HG03469 (cell line): ENCODE measurements at regions not wholly inside any gene's neighbourhood (a gene's known extent, or its start where the extent isn't known, plus 50 kb on each side); places are given as distances from the start of the nearest gene placed in this dataset.

ENCODE experiments used
- ATAC-seq: cut with Tn5 transposase; IDR thresholded peaks from one replicate; pipeline ENCODE4 v1.9.1; 2021; ENCODE audit warnings: mild to moderate bottlenecking, moderate library complexity, moderate number of reproducible peaks; ENCODE audit not compliant: unreplicated experiment

DNA sequence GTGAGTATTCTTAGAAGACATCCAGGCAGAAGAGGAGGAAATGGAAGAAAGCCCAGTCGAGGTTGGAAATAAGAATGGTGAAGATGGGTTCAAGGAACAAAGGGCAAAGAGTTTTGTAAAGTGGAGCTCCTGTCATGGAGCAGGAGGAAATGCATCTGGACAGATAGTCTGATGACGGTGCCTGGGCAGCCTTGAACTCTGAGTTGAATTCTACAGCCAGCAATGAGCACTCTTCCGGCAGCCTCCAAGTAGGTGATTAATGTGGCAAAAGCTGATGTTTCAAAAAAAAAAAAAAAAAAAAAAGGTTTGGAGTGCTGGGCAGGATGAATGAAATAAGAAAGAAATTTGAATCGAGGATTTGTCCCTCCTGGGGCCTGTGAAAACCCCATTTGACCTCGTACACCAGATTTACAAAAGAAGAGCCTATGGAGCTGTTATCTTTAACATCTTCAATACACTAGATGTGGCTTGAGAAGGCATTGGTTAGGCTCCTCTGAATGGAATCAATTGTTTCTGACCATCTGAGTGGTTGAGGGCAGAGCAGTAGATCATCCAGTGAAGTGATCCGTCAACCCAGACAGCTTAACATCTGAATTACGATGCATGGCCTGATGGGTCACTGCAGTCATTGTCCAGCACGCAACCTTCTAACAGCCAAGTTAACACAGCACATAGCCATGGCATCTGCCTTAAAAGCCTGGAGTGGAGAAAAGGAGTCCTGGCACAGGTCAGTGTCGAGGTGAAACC is 449.7 kb downstream of the TXNL1 start:
- ATAC-seq: no peak

DNA sequence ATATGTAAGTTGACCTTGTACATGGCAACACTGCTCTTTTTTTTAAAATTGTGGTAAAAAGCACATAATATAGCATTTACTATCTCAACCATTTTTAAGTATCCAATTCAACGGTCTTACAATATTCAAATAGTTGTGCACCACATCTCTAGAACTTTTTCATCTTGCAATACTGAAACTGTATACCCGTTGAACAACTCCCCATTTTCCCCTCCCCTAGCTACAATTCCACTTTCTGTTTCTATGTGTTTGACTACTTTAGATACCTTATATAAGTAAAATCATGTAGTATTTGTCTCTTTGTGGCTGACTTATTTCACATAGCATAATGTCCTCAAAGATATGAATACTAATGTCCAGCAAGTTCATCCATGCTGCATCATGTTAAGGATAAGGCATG is 452.1 kb downstream of the TXNL1 start:
- no peak for ATAC-seq

DNA sequence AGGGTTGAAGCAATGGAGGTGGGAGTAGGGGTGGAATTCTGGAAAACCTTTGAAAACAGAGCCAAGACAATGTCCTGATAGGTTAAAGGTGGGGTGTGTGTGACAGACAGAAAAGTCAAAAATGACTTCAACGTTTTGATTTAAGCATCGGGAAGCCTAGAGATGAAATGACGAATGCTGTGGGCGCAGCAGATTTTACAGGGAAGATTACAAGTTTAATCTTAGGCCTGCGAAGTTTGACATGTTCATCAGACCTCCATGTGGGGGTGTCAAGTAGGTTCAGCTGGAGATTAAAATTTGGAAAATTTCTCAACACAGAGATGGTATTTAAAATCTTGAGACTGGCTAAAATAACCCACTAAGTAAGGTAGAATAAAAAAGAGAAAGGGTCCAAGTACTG is 453.3 kb downstream of the TXNL1 start:
- no peak for ATAC-seq

DNA sequence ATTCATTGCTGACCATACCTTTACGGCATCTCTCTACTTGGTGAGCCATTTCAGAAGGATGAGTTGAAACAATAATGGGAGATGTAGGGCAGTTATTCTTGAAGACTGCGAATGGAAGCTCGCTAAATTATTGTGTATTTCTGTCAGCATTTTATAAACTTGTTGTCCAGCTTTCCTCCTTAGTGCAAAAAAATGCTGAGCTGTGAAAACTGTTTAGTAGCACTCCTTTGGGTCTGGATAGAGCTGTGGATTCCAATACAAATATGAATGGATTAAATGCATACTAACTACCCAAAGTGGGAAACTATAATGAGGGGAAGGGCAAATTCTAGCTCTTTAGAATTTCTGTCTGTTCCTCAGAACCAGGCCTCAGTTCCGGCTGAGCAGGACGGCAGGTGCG is 461.6 kb downstream of the TXNL1 start:
- no peak for ATAC-seq

DNA sequence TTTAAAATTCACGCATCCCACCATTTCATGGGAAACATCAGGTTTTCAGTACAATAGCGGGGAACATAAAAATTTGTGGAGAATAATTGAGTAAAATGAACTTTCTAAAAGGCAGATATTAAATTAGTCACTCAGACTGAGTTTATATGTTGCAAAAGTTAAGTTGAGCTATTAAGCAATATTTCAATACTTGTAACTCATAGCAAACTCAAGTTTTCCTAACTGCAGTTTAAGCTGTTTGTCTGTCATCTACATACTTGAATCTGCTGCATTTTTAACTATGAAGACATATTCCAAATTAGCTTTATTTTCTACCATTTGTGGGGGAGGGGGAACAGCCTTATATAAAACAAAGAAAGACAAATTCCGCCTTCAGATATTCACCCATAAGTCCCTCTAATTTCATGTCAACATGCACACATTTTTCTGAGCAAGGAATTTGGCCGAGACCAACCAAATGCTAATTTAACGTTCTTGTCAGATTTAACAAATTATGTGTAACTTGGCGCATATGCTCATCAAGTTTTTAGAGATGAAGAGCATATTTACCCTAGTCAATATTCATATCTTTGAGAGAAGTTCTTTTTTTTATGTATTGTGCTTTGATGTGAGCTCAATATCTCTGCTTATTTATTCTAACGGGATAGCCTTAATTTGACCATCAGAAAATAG is 462.9 kb downstream of the TXNL1 start:
- no peak for ATAC-seq

DNA sequence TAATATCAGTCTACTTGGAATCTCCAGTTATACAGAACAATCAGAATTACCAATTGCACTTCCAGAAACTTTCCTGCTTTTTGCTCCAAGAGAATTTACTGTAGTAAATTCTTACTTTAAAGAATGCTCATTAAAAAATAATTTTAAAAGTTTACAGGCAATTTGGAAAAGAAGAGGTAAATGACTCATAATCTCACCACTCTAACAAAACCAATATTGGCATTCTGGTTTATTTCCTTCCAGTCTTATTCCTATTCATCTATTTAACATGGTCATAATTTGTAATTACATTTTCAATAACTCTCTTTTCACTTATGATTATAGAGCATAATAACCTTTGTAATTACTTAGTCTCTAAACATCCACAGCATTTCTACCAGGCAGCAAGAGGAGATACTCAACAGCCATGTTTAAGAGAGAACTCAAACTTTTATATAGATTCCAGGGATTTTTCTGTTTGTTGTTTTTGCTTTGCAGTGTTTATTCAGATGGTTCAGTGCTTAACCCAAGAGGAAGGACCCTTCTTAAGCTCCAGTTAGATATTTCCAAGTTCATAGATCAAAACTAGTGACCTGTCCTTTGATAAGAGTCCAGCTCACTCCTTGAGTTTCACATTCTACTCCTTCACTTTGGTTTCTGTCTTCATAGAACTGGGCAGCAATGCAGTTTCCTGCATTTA is 464.7 kb downstream of the TXNL1 start:
- no peak for ATAC-seq

DNA sequence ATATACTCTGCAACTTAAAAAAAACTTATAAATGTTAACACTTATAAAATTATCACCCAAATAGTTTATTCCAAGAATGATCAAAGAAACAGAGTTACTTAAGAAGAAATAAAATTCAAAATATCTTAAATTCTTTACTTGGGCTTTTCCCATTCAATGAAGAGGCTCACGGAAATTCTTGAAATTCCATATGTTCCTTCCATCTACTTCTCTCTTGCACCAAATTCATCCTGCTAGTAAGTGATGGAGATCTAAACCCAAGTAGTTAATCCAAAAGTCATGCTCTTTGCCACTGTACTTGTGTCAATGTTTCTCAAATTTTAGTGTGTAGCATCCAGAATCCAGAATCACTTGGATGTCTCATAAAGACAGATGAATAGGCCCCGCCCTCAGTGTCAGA is 465.9 kb downstream of the TXNL1 start:
- no peak for ATAC-seq

DNA sequence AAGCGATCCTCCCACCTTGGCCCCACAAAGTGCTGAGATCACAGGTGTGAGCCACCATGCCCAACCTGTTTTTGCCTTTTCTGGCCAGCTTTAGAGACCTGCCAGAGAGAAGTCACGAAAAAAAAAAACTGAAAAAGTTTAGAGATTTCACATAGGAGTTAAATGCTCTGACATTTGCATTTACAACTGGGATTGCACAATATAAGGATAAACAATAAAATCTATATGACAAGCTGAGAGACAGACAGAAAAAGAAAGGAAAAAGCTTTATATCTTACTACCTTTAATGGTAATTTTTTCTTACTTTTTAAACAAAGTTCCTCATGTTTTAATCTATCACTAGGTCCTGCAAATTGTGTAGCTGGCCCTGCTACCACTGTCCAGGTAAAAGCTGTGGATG is 466.5 kb downstream of the TXNL1 start:
- no peak for ATAC-seq

DNA sequence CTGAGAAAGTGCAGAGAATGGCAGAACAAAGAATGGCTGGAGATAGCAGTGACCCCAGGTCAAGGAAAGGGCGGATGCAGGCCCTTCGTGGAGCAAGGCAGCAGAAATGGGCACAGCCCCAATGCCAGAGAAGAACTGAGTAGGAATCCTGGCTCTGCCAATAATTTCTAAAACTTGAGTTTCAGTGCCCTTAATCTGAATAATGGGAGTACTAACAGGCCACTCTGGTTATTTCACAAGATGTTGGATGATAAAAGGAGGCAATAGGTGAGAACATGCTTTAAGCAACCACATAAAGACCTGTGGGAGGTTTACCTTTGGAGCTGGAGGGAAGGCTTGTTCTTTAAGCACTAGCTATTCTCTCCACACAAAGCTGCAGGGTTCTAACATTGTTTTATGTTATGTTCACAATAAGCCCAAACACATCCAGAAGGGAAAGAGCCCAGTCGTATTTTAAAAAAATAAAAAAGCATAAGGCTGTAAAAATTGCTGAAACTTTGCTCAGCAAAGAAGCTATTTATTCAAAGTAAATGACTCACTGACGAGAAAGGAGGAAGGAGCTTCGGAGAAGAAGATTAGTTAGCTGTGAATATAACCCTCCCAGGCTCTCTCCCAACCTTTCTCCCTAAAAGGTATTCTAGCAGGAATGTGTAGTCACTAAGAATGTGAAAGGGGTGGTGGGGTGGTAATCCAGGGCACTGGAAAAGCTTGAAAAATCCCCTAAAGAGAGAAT is 470.2 kb downstream of the TXNL1 start:
- ATAC-seq: no peak

DNA sequence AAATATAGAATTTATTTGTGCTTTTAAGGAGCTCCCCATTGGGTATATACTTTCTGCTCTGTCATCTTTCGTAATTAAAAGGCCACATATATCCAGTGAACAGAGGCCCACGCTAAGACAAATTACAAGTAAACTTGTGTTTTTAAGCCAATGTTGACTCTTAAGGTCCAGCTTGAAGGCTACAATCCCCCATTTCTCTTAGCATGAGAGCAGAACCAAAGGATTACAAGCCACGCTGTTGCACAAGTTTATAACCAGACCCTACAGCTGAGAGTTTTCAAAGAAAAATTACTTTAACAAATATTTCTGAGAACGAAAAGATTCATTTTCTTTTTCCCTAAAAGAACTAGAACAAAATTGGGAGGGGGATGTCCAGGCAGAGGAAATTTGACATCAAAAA is 471.0 kb downstream of the TXNL1 start:
- ATAC-seq: no peak

DNA sequence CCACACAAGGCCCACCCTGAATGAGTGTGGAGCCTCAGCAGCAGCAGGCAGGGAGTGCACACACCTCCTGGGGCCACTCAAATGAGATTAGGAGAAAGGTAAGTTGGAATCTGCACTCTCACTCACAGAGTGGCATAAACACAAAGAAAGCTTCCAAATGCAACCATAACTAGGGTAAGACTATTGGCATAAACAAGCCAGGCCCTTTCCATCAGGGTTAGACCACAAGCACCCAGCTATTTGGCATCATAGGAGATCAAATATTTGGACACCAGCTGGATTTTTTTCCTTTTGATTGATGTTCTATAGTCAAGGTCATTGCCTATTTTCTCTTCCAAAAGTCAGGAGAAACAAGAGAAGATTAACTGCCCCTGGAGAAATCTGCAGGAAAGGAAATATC is 471.5 kb downstream of the TXNL1 start:
- no peak for ATAC-seq

DNA sequence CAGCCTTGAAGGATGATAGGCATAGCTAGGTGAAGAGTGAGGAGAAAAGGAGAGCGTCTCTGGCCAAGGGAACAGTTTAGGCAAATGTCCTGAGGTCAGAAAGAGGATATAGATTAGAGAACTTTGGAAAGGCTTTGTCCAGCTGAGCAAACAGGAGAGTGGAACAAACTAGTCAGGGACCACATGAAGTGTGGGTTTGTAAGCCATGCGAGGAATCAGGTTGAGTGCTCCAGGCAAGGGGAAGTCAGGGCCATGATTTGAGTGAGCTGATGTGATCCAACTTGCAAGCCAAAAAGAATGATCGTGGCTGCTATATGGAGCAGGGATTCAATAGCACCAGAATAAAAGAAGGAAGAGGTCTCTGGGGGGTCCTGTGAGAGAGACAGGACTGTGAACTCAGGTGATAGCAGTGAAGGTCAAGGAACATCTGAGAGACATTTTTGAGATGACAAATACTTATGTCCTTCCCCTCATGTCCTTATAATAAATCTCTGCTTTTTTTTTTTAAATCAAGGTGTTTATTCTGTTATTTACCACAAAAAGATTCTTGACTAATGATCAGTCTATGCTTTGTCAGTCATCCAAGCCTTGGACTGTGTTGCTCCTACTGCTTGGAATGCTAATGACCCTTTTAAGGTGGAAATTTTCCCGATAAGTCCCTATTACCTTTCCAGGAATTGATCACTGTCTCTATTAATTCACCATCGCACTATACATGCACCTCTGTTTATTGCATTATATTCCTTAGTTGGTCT is 472.6 kb downstream of the TXNL1 start:
- no peak for ATAC-seq

DNA sequence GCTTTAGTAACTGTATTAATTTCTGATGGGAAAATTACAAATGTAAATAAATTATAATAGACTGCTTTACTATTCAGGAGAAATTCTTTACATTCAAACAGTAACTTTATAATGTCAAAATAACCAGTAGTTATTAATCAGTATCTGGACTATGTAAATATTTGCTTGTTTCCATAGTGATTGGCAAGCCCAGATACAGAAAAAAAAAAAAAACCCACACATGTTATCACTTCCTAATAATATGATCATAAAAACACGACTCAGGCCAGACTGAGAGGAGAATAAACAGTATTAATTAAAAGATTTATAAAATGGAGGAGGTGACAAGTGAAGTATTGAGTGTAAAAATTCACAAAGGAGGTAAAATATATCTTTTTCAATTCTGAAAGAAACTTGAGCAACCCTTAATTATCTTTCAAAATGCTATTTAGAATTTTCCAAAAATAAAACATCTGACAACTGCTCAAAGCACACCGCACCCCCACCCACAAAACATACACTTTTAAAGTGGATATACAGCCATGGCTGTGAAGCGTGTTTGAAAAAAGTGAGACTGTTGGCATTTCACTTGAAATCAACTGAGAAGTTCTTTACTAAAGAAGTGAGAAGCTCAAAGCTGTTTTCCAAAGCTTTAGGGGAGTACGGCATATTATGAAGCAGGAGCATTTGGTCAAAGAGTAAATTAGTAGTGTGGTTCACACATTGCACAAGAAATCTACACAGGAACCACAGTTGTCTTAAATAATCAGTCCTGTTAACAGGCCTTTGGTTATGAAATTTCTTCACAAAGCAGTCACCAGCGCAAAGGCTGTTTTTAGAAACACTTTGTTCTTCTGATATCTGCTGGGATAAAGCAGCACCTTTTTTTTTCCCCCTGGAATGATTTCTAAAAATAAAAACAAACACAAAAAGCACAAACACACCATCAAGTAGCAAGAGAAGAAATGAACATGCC is 475.8 kb downstream of the TXNL1 start:
- ATAC-seq: no peak

DNA sequence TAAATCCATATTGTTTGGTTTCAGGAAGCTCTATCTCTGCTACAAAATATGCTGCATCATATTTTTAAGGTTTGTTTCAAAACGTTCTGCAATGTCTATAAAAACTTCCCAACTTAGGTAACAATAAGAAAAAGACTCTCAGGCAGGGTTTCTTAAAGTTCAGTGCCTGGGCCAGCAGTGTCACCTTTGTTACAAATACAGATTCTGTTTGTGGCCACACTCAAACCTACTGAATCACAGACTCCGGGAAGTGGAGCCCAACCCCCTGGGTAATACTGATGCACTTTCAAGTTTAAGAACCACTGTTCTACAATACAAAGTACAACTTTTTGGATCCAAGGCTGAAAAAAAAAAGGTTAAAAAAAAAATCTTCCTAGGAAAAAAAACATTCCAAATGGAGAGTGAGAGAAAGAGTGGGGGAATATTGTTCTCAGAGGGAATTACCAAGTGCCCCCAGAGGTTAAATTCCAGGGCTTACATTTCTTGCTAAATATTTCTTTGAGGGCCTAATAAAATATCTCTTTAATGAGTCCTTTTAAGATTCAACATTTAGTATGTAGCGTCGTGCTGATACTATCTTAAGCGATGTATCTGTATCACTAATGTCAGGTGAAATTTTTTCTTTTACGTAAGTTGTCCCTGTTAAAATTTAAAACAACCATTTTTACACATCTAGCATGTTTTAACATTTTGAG is 476.7 kb downstream of the TXNL1 start:
- no peak for ATAC-seq

DNA sequence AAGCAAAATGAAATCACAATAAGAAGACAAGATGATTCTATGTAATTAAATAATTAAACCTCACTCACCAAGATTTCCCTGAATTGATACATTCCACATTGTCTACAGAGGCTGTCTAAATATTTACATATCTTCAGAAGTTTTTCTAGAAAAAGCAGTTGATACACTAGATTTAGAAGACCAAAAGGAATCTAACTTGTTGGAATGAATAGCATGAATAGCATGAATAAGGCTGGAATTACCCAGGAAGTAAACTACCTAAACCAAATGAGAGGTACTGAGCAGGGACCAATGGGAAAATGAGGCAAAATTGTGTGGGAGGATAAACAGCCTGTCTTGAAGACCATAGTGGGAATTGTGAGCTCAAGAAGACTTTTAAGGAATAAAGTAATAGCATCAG is 479.7 kb downstream of the TXNL1 start:
- ATAC-seq: no peak

DNA sequence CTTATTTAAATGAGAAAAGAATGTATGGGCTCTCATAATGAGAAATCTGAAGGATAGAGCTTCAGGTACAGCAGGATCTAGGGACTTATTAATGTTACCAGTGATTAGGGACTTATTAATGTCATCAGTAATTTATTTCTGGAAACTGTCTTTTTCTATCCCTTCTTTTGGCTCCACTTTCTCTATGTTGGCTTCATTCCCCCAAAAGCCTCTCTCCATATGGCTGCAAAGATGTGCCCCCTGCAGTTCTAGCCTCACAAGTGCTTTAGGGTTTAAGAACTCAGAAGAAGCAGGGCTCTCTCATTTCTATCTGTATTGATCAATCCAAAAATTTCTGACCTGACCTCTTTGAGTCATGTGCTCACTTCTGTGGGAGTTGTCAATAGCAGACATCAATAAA is 480.9 kb downstream of the TXNL1 start:
- no peak for ATAC-seq

DNA sequence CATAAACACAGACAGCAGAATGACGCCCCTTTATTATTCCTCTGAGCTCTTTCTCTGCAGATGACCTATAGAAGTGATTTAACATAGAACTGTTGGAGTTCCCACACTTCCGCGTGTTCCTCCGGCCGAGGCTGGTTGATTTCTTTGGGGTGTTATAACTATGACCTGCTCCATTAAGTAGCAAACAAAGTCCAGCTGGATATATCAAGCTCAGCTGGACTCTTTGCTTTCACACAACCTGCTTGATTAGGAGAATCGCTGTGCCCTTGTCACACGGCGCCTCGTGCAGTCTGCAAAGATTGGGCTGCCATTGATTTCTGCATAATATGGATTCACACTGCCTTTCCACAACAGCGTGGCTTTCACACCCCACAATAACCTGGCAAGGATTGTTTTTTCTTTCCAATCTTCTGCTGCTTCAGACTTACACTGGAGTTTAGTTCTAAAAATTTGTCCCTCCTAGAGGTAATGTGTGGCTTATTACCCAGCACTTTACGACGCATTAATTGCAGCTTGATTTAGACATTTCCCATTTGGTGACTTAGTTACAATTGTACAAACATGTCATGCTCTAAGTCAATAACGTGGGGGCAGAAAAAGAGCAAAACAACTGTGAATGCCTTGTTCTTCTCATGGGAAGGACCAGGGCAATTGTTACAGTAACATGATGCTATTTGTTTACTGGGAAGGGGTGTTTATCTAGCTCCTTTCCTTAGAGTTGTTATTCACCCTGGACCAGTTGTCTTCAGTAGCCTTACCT is 485.7 kb downstream of the TXNL1 start:
- no peak for ATAC-seq

DNA sequence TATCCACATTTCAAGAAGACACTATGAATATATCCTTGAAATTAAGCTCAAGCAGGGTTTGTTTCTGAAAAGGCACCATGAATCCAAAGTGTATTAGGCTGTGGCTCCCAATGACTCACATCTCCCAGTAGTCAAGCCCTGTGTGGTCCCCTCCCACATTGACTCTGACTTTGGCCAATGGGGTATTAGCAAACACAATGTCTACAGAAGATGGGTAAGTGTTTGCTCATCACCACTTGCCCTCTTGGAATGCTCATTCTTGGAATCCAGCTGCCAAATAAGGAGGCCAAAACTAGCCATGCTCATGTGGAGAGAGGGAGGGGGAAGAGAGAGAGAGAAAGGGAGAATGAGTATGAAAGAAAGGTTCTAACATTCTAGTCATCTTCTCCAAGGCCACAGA is 490.0 kb downstream of the TXNL1 start:
- no peak for ATAC-seq
